Ishikawa (cell line): ENCODE measurements at regions not wholly inside any gene's neighbourhood (a gene's known extent, or its start where the extent isn't known, plus 50 kb on each side); places are given as distances from the start of the nearest gene placed in this dataset.

Source experiments
- CEBPB ChIP-seq: IDR thresholded peaks from 2 replicates; pipeline ENCODE4 v1.6.1; 2012
- CREB1 ChIP-seq: IDR thresholded peaks from 2 replicates; pipeline ENCODE4 v1.6.1; 2012; ENCODE audit warnings: low read depth
- EGR1 ChIP-seq: IDR thresholded peaks from 2 replicates; pipeline ENCODE4 v1.6.1; 2012
- EP300 ChIP-seq: IDR thresholded peaks from 2 replicates; pipeline ENCODE4 v1.6.1; 2012; ENCODE audit warnings: borderline replicate concordance
- FOXM1 ChIP-seq: IDR thresholded peaks from 2 replicates; pipeline ENCODE4 v1.6.1; 2012; ENCODE audit warnings: low read depth, borderline replicate concordance
- NFIC ChIP-seq: IDR thresholded peaks from 2 replicates; pipeline ENCODE4 v1.6.1; 2012
- RAD21 ChIP-seq: IDR thresholded peaks from 2 replicates; pipeline ENCODE4 v1.6.1; 2012; ENCODE audit warnings: low read depth
- REST ChIP-seq: IDR thresholded peaks from 2 replicates; pipeline ENCODE4 v1.6.1; 2012; ENCODE audit warnings: low read depth, mild to moderate bottlenecking
- TAF1 ChIP-seq: IDR thresholded peaks from 2 replicates; pipeline ENCODE4 v1.6.1; 2012; ENCODE audit warnings: low read depth, mild to moderate bottlenecking
- TCF12 ChIP-seq: IDR thresholded peaks from 2 replicates; pipeline ENCODE4 v1.6.1; 2012; ENCODE audit warnings: low read depth
- TEAD4 ChIP-seq: IDR thresholded peaks from 2 replicates; pipeline ENCODE4 v1.6.1; 2012
- USF1 ChIP-seq: IDR thresholded peaks from 2 replicates; pipeline ENCODE4 v1.6.1; 2012
- YY1 ChIP-seq: IDR thresholded peaks from 2 replicates; pipeline ENCODE4 v1.6.1; 2012; ENCODE audit warnings: low read depth
- ZBTB7A ChIP-seq: IDR thresholded peaks from 2 replicates; pipeline ENCODE4 v1.6.1; 2012; ENCODE audit warnings: low read depth
- TF ChIP-seq, protein P1 (sequence below): IDR thresholded peaks from 2 replicates; pipeline ENCODE4 v1.6.1; 2012

DNA sequence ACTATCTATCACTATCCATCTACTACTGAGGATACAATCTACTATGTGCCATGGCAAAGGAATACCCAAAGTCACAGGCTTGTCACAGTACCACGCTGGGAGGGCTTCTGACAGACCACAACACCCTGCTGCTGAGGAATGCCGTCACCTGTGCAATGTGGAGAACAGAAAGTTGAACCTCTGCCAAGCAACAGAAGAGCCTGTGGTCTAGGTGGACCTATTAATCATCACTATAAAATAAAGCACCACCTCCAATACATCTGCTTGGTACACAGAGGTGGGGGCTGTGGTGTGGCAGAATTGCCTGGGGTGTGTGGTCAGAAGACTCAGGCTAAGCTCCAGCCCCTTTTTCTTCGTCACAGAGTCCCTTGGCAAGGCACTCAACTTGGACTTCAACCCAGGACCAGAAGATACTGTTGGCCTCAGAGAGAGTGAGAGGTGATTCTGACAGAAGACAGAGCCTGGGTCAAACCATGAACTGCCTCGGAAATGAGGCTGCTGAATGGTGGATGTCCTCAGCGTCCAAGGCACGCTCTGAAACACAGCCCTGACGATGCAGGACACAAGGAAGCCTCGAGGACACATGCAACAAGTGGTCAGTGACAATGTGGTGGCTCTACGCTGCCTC lies 189.4 kb upstream of the CHRNA7 start:
- TF ChIP-seq CREB1 (no peak), YY1 (no peak), ZBTB7A (no peak), CEBPB (no peak), USF1 (no peak), RAD21 (no peak)

DNA sequence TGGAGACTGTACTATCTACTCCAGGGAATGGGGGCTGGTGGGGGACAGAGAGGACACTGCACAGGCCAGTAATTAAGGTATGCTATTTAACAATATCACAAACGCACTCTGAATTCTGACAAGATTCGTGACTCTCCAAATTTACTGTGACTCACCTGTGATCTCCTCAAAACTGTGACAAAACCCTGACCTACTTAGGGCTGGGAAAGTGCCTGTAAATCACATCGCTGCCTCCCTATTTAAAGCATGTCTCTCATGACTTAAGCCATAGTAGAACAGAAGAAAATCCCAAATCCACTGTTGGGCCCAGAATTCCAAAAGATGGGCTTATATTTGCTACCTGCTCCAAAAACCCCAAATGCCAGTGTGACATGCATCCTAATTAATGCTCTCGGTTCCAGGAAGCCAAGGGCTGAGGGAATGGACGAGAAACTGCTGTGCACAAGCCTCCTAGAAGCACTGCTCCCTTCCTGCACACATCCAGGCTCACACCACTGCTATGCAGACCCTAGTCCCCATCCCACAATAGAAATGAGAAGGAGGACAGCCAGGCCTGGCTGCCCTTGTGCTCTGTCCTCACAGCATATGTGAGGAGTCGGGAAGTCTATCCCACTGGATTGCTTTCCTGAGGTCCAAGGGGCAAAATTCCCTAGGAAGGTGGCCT lies 187.7 kb upstream of the CHRNA7 start:
- TF ChIP-seq REST = no peak
- no peak for TF ChIP-seq EP300
- no peak for TF ChIP-seq USF1
- TF ChIP-seq EGR1 = no peak
- no peak for TF ChIP-seq NFIC
- no peak for TF ChIP-seq TEAD4

GRCh38 chr15:31843426-31844055 lies 186.8 kb upstream of the CHRNA7 start:
- TF ChIP-seq USF1 (no peak), TAF1 (no peak), RAD21 (no peak), TCF12 (no peak), NFIC (no peak), ZBTB7A (no peak), CREB1 (no peak), CEBPB (no peak), EP300 (no peak), TEAD4 (no peak), FOXM1 (no peak), YY1 (no peak), EGR1 (no peak), REST (no peak)
- TF ChIP-seq, protein P1, sequence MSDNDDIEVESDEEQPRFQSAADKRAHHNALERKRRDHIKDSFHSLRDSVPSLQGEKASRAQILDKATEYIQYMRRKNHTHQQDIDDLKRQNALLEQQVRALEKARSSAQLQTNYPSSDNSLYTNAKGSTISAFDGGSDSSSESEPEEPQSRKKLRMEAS = no peak

- TF ChIP-seq TAF1 = no peak
- TF ChIP-seq YY1 = no peak
- no peak for TF ChIP-seq REST
- no peak for TF ChIP-seq TEAD4
- TF ChIP-seq, protein P1 = no peak
- TF ChIP-seq TCF12 = no peak
- no peak for TF ChIP-seq ZBTB7A
- TF ChIP-seq CEBPB = no peak
Observed at GRCh38 chr15:31845791-31846190, 184.5 kb upstream of the CHRNA7 start.
